ENCODE measurements at regions not wholly inside any gene's neighbourhood (a gene's known extent, or its start where the extent isn't known, plus 50 kb on each side); places are given as distances from the start of the nearest gene placed in this dataset.

DNA sequence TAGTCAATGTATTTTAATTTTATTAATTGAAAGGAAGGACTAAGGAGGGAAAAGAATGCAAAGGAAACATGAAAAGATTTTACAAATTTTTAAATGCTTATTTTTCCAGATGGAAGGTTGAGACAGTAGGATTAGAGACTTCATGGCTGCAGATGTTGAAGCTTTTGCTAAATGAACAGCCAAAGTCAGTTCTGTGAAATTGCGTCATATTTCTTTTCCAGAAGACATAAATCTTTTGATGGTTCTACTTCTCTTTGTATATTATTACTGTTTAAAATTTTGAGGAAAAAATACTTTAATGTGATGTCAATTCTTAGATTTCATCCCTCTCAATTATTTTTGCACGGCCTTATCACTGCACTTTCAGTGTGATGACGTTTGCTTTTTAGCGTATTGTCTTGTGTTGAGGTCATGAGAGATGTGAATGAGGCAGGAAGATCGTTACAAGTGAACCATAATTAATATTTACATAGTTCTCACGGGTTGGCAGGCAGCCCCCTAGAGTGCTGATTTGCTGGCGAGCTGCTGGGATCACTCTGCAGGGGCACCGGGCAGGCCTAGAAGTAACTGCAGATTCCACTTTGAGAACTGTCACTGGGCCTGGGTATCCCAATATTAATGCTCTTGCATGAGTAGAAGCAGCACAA lies 158.1 kb downstream of the TBXT start:
- TF ChIP-seq POLR2AphosphoS5 (IDR thresholded peaks at IDR 0.05) (no peak), POLR2A (IDR thresholded peaks at IDR 0.05) (no peak)
